HepG2 (cell line): ENCODE measurements at regions not wholly inside any gene's neighbourhood (a gene's known extent, or its start where the extent isn't known, plus 50 kb on each side); places are given as distances from the start of the nearest gene placed in this dataset.

Experiments used
- ATAC-seq: fragments of 200-7000 bp; cut with Tn5 transposase; 3 replicates; pipeline ENCODE4 v1.9.1; 2020; ENCODE audit warnings: mild to moderate bottlenecking, moderate library complexity
- BruUV-seq: library from RNA; stranded (reverse); fragments of 400-500 nt; replicated peaks from 2 replicates; lab custom pipeline; 2021; lab: Mats Ljungman, UMichigan
- CTCF ChIA-PET: fragments of 300-600 bp; formaldehyde crosslinking; extraction: SDS; loops from one replicate; lab custom pipeline; 2021; ENCODE audit warnings: low total read pairs, inconsistent platforms, low intra/inter-chr PET ratio; lab: Yijun Ruan, JAX
- POLR2A ChIA-PET: fragments of 350-600 bp; sonication (Branson Sonifier 250); formaldehyde crosslinking; loops from one replicate; lab custom pipeline; 2020; ENCODE audit warnings: antibody characterized with exemption, inconsistent platforms; lab: Yijun Ruan, JAX
- DNase-seq: peaks from one replicate; pipeline ENCODE4 v3.0.0-alpha.2; 2015; ENCODE audit warnings: low spot score
- FAIRE-seq: peaks from 3 replicates; lab custom pipeline; 2011; peaks lifted over from hg19 to GRCh38; lab: Jason Lieb, UNC
- H2AFZ ChIP-seq: one replicate; pipeline ENCODE4 v1.6.1; 2011; ENCODE audit warnings: low read length, inconsistent platforms
- H3K27ac ChIP-seq: fragments of 300-600 bp; 3 replicates; pipeline ENCODE4 v1.8.0; 2011; ENCODE audit warnings: mixed run types, mild to moderate bottlenecking, mixed read lengths, low read length, inconsistent platforms; ENCODE audit not compliant: insufficient read depth; ENCODE audit errors: extremely low read length
- H3K27me3 ChIP-seq, 2 experiments: fragments of 200-600 bp in 1 of 2; 2 replicates in 1 of 2; 3 replicates in 1 of 2; pipeline versions ENCODE4 v1.6.0 to v1.8.0; 2011; ENCODE audit warnings: low read length in 2 of 2, mild to moderate bottlenecking in 2 of 2, moderate library complexity in 2 of 2, inconsistent platforms in 1 of 2; ENCODE audit not compliant: insufficient read depth in 2 of 2, control insufficient read depth in 1 of 2
- H3K36me3 ChIP-seq, 2 experiments: fragments of 200-600 bp in 1 of 2; replicated peaks in 1 of 2; 2 replicates in 1 of 2; 3 replicates in 1 of 2; pipeline versions ENCODE4 v1.5.1 to v1.8.0; 2011; ENCODE audit warnings: low read length in 2 of 2, inconsistent platforms in 1 of 2; ENCODE audit not compliant: insufficient read depth in 2 of 2, control insufficient read depth in 1 of 2
- H3K4me1 ChIP-seq: 2 replicates; pipeline ENCODE4 v1.5.1; 2012; ENCODE audit warnings: low read length, inconsistent platforms; ENCODE audit not compliant: insufficient read depth
- H3K4me2 ChIP-seq: 2 replicates; pipeline ENCODE4 v1.6.0; 2011; ENCODE audit warnings: low read depth, low read length, inconsistent platforms
- H3K4me3 ChIP-seq, 3 experiments: fragments of 200-600 bp in 1 of 3; sonication (generic), shearing (Covaris generic) in 1 of 3; replicated peaks in 1 of 3; 2 replicates each; pipeline ENCODE4 v1.5.1; 2011 to 2016; ENCODE audit warnings: low read length in 3 of 3, inconsistent platforms in 2 of 3, low read depth in 2 of 3, mild to moderate bottlenecking in 2 of 3, control low read depth in 1 of 3, mixed read lengths in 1 of 3; ENCODE audit not compliant: insufficient read depth in 1 of 3
- H3K79me2 ChIP-seq: one replicate; pipeline ENCODE4 v1.6.1; 2011; ENCODE audit warnings: low read length, inconsistent platforms; ENCODE audit not compliant: insufficient read depth
- H3K9ac ChIP-seq: 2 replicates; pipeline ENCODE4 v1.6.0; 2011; ENCODE audit warnings: mild to moderate bottlenecking, low read depth, low read length, inconsistent platforms; ENCODE audit not compliant: insufficient read depth
- H3K9me3 ChIP-seq: 2 replicates; pipeline ENCODE4 v1.5.1; 2012; ENCODE audit warnings: mild to moderate bottlenecking, low read length
- H4K20me1 ChIP-seq: 2 replicates; pipeline ENCODE4 v1.6.0; 2011; ENCODE audit warnings: inconsistent platforms, mild to moderate bottlenecking, low read length, moderate library complexity; ENCODE audit not compliant: insufficient read depth
- MAFK ChIP-seq, 2 experiments: IDR thresholded peaks in 1 of 2; conservative IDR thresholded peaks in 1 of 2; 2 replicates each; pipeline ENCODE4 v1.6.1; 2011; ENCODE audit warnings: improper control_type of control experiment in 2 of 2, low read length in 2 of 2
- NFE2L2 ChIP-seq: fragments of 150-350 bp; IDR thresholded peaks from 2 replicates; pipeline ENCODE4 v1.6.1; 2014; ENCODE audit warnings: low read length
- XBP1 ChIP-seq: sonication (generic); formaldehyde crosslinking; IDR thresholded peaks from 2 replicates; pipeline ENCODE4 v1.5.0; 2020; ENCODE audit warnings: missing genetic modification reagents
- ZNF205 ChIP-seq: IDR thresholded peaks from 2 replicates; pipeline ENCODE4 v1.6.1; 2018; ENCODE audit warnings: missing biosample characterization, missing genetic modification reagents
- WGBS: methylation state at CpG from one replicate; pipeline ENCODE4 v1.1.6; 2017; ENCODE audit warnings: low lambda C conversion rate; 5-methylcytosine and 5-hydroxymethylcytosine counted together
- in situ Hi-C: cut with HindIII; loops from 2 replicates; pipeline ENCODE4 v1.10.0; 2017; ENCODE audit warnings: low pct_unique_long_range_greater_than_20kb; ENCODE audit not compliant: extremely low pct_ligation_motif_present
- intact Hi-C: fragments of 100-400 bp; cut with micrococcal nuclease; formaldehyde crosslinking; loops from one replicate; pipeline ENCODE4 v1.10.0; 2022; ENCODE audit not compliant: unreplicated experiment
- TF ChIP-seq, protein P1 (sequence below), 2 experiments: sonication (generic) in 1 of 2; formaldehyde crosslinking in 1 of 2; IDR thresholded peaks; 2 replicates each; pipeline versions ENCODE4 v1.5.1 to v1.6.1; 2011 to 2020; ENCODE audit warnings: borderline replicate concordance in 1 of 2, low read depth in 1 of 2, low read length in 1 of 2, mild to moderate bottlenecking in 1 of 2, missing genetic modification reagents in 1 of 2, moderate library complexity in 1 of 2

DNA sequence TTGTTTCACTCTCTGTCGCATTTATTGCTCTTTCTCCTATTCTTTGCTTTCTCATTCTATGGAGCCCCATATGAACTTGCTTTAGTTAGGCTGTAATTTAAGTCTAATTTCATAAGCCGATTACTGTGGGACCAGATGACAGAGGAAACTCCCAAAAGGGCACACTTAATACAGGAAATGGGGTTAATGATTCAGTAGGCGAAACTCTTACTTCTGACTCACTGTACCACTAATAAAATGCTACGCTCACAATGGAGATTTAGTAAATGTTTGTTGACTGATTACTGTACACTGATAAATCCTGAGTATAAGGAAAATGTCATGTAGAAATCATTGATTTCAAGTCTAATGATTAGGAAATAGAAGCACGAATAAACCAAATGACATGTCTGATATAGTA, 276.4 kb downstream of the KLF5 start (continued):
- TF ChIP-seq XBP1 (CRISPR knock-in tag) (no peak), ZNF205 (no peak)

DNA sequence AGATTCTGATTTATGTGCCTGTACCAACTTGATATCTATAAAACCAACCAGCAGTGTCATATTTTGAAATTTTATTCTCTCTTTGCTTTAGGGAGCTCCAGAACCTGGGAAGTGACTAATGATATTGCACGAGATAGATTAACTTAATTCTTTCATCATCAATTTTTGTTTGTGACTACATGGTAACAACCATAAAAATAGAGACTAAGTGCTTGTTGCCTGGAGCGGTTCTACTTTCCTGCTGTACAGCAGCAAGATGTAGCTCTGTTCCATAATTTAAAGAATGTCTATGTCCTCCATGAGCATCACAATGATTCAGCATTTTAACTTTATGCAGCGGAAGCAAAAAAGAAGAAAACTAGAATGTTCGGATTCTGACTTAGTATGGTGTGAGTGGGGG, 275.6 kb downstream of the KLF5 start:
- no peak overlapping the region for H3K9ac ChIP-seq

More for the DNA sequence above, 275.6 kb downstream of the KLF5 start:
- ChIA-PET POLR2A (no interaction called here), CTCF (no interaction called here)
- in situ Hi-C loops: no loop called here
- TF ChIP-seq NFE2L2 (peak; percentile 52; the same call in 1 of the 2 replicates), MAFK (conservative IDR thresholded peaks at IDR 0.05 in 1 of 2, IDR thresholded peaks at IDR 0.05 in 1 of 2; ENCODE audit: low read length in 2 of 2) (0 out of 4 replicates have a peak, but pooled peaks of 1 of the 2 experiments have one; percentile 9)
- TF ChIP-seq, protein P1, sequence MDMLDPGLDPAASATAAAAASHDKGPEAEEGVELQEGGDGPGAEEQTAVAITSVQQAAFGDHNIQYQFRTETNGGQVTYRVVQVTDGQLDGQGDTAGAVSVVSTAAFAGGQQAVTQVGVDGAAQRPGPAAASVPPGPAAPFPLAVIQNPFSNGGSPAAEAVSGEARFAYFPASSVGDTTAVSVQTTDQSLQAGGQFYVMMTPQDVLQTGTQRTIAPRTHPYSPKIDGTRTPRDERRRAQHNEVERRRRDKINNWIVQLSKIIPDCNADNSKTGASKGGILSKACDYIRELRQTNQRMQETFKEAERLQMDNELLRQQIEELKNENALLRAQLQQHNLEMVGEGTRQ (IDR thresholded peaks at IDR 0.05; ENCODE audit: low read depth, low read length): no peak
- TF ChIP-seq, protein P1 (CRISPR knock-in tag; IDR thresholded peaks at IDR 0.05; ENCODE audit: borderline replicate concordance): no peak
- Histone ChIP-seq H3K4me3 (no peak overlapping the region), H2AFZ (no peak overlapping the region), H3K4me2 (no peak overlapping the region), H3K4me1 (peaks cover 8% of the 10 kb centered on the region; the same call in 1 of the 2 replicates), H3K79me2 (no peaks in the 10 kb centered on the region), H3K9me3 (no peaks in the 10 kb centered on the region), H3K36me3 (no peaks in the 10 kb centered on the region), H3K27ac (no peak overlapping the region), H3K27me3 (no peaks in the 10 kb centered on the region), H4K20me1 (no peaks in the 10 kb centered on the region)
- BruUV-seq: no TSS peak
- intact Hi-C loops: no loop called here
- WGBS: 55% methylated on average over 4 of the region's 4 CpGs
- no peak for FAIRE-seq
- no peak for DNase-seq
- no peak for ATAC-seq
